ENCODE measurements at regions not wholly inside any gene's neighbourhood (a gene's known extent, or its start where the extent isn't known, plus 50 kb on each side); places are given as distances from the start of the nearest gene placed in this dataset.

DNA sequence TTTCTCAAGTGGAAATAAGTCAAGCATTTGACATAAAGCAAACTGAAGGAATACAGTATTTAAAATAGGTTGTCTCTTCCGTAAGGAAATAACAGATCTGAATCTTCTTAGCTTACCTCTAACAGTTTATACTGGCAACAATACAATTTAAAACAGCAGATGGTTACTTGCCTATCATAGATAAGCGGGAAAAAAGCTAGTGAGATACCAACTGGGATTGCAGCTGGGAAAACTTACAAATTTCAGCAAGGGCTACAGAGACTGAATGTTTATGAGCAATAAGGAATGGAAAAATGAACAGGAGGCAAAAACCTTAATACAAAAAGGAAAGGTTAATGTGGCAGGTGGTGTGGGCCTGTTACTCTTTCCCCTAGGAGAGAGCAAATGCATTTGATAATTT lies 220.0 kb downstream of the RASSF9 start:
- Histone ChIP-seq H3K4me1 (no peaks in the 10 kb centered on the region), H3K27me3 (no peaks in the 10 kb centered on the region), H3K9me3 (peaks cover 0 to 5% (median 0%) of the 10 kb centered on the region in 3 donors), H3K36me3 (no peaks in the 10 kb centered on the region), H3K27ac (no peak overlapping the region), H3K4me3 (no peak overlapping the region)
- 58 to 63% methylated on average over 2 of the region's 2 CpGs for whole genome bisulfite sequencing, 2 donors (ENCODE audit: low coverage in 1 of 2)
- no peak for ATAC-seq
- TF ChIP-seq POLR2A (IDR thresholded peaks at IDR 0.05) (no peak), POLR2AphosphoS5 (IDR thresholded peaks at IDR 0.05) (no peak), EP300 (IDR thresholded peaks at IDR 0.05) (no peak)
- TF ChIP-seq, protein P1, sequence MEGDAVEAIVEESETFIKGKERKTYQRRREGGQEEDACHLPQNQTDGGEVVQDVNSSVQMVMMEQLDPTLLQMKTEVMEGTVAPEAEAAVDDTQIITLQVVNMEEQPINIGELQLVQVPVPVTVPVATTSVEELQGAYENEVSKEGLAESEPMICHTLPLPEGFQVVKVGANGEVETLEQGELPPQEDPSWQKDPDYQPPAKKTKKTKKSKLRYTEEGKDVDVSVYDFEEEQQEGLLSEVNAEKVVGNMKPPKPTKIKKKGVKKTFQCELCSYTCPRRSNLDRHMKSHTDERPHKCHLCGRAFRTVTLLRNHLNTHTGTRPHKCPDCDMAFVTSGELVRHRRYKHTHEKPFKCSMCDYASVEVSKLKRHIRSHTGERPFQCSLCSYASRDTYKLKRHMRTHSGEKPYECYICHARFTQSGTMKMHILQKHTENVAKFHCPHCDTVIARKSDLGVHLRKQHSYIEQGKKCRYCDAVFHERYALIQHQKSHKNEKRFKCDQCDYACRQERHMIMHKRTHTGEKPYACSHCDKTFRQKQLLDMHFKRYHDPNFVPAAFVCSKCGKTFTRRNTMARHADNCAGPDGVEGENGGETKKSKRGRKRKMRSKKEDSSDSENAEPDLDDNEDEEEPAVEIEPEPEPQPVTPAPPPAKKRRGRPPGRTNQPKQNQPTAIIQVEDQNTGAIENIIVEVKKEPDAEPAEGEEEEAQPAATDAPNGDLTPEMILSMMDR (IDR thresholded peaks at IDR 0.05) = no peak

DNA sequence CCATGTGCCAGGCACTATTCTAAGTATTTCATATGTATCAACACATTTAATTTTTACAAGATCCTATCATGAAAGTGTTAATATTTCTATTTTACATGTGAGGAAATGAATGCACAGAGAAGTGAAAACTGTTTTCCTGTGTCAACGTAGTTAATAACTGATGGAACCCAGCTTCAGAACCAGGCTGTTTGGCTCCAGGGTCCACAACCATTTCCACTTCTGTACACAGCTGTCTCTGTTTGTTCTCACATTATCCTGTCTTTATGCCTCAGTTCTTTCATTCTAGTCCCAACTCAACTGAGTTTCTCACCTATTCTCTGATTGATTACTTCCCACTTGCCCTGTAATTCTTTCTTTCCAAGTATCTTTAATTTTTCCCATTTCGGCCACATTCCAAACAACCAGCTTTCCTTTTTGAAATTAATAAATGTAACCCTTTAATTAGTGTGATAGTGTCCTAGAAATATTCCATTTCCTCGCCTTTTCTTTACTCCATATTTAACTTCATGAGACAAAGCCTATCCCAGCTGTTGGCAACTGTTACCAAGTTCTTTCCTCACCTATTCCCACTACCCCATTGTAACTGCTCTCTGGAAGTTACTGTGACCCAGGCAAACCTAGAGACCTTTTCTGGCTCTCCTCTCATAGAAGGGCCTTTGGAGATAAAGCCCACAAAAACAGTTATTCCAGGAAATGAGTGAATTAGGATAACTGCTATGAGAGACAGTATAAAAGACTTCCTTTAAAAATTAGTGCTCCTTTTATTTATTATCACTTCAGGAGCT lies 218.7 kb downstream of the RASSF9 start:
- H3K4me1 ChIP-seq = no peaks in the 10 kb centered on the region

DNA sequence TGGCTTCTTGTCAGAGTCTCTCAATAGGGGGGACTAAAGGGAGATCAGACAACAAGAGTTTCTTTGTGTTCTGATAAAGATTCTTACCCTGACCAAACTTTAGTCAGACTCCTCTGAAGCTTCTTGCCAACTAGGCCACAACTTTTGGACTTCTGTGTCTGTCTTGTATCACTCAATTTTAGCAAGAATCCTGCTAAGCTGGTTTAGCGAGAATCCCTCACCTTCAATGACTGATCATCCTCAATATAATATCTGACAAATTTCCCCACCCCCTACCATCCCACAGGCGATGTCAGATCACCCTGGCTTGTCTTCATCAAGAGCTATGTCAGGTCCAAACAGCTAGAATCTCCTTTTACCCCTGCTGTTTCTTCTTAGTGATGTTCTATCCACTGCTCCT lies 215.2 kb downstream of the RASSF9 start:
- H3K27me3 ChIP-seq = no peaks in the 10 kb centered on the region
- 84 to 86% methylated on average over 2 of the region's 2 CpGs for WGBS, 2 donors (ENCODE audit: low coverage in 1 of 2)
- TF ChIP-seq POLR2A (IDR thresholded peaks at IDR 0.05) (no peak), POLR2AphosphoS5 (IDR thresholded peaks at IDR 0.05) (no peak), EP300 (IDR thresholded peaks at IDR 0.05) (no peak)
- TF ChIP-seq, protein P1 (IDR thresholded peaks at IDR 0.05) = no peak

More for the DNA sequence above, 218.7 kb downstream of the RASSF9 start:
- no peak overlapping the region for H3K4me3 ChIP-seq
- no peaks in the 10 kb centered on the region for H3K9me3 ChIP-seq
- H3K27ac ChIP-seq = no peak overlapping the region
- no peaks in the 10 kb centered on the region for H3K36me3 ChIP-seq
- 45 to 47% methylated on average over 3 of the region's 3 CpGs for WGBS, 2 donors (ENCODE audit: low coverage in 1 of 2)
- no peak for ATAC-seq
- no peak for TF ChIP-seq POLR2A (IDR thresholded peaks at IDR 0.05)
- no peaks in the 10 kb centered on the region for H3K27me3 ChIP-seq

DNA sequence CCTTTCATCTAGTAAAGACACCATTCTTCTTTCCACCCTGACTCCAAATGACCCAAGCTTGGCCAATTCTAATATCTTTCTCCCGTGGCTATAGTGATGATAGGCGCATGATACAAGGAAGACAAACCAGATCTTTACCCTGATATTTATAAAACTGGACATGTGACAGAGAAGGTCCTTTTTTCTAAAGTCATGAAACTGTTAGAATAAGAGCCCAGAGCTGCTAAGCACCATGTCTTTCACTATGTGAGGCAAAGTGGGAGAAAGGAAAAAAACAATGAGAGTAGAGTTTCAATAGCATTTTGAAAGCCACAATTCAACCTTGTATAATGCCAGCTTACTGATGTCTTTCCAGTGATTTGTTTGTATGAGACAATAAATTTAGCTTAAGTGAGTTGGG lies 212.4 kb downstream of the RASSF9 start:
- no peaks in the 10 kb centered on the region for H3K9me3 ChIP-seq
- no peaks in the 10 kb centered on the region for H3K36me3 ChIP-seq
- H3K27ac ChIP-seq = no peak overlapping the region
- no peak overlapping the region for H3K4me3 ChIP-seq
- ATAC-seq = no peak
- 76 to 86% methylated on average over 2 of the region's 2 CpGs for WGBS, 2 donors (ENCODE audit: low coverage in 1 of 2)
- no peaks in the 10 kb centered on the region for H3K27me3 ChIP-seq
- H3K4me1 ChIP-seq = no peaks in the 10 kb centered on the region
- no peak for TF ChIP-seq POLR2A (IDR thresholded peaks at IDR 0.05)
- TF ChIP-seq EP300 (IDR thresholded peaks at IDR 0.05) = no peak
- TF ChIP-seq, protein P1 (IDR thresholded peaks at IDR 0.05) = no peak
- TF ChIP-seq POLR2AphosphoS5 (IDR thresholded peaks at IDR 0.05) = no peak

More for the DNA sequence above, 215.2 kb downstream of the RASSF9 start:
- H3K4me1 ChIP-seq = no peaks in the 10 kb centered on the region
- ATAC-seq = no peak
- no peaks in the 10 kb centered on the region for H3K9me3 ChIP-seq
- no peaks in the 10 kb centered on the region for H3K36me3 ChIP-seq
- H3K27ac ChIP-seq = no peak overlapping the region
- H3K4me3 ChIP-seq = no peak overlapping the region

DNA sequence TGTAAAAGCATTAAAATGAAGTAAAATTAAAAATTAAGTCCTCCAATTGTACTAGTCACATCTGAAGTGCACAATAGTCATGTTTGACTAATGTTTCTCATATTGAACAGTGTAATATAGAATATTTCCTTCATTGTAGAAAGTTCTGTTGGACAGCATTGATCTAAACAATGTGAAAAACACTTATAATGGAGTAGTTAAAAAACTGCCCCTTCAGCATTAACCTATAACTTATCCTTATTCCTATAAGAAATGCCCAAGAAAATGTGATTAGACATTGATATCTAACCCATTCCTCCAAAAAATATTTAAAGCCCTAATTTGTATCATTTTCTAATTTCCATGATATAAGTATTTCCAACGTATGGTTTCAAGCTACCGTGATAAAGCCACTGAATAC lies 210.7 kb downstream of the RASSF9 start:
- H3K27ac ChIP-seq = no peak overlapping the region
- H3K4me3 ChIP-seq = no peak overlapping the region
- no peaks in the 10 kb centered on the region for H3K9me3 ChIP-seq
- ATAC-seq = no peak
- H3K36me3 ChIP-seq = no peaks in the 10 kb centered on the region
- 63% methylated on average over 2 of the region's 2 CpGs for WGBS, 2 donors (ENCODE audit: low coverage in 1 of 2)
- no peaks in the 10 kb centered on the region for H3K27me3 ChIP-seq
- TF ChIP-seq POLR2A (IDR thresholded peaks at IDR 0.05) (no peak), POLR2AphosphoS5 (IDR thresholded peaks at IDR 0.05) (no peak), EP300 (IDR thresholded peaks at IDR 0.05) (no peak)
- TF ChIP-seq, protein P1 (IDR thresholded peaks at IDR 0.05) = no peak
- H3K4me1 ChIP-seq = no peaks in the 10 kb centered on the region
